GM12892 (cell line): ENCODE measurements at regions not wholly inside any gene's neighbourhood (a gene's known extent, or its start where the extent isn't known, plus 50 kb on each side); places are given as distances from the start of the nearest gene placed in this dataset.

ENCODE experiments used
- POLR2A ChIP-seq: IDR thresholded peaks from 2 replicates; pipeline ENCODE4 v1.6.1; 2011; ENCODE audit warnings: low read depth, low read length, control low read depth
- POLR2AphosphoS5 ChIP-seq: IDR thresholded peaks from 2 replicates; pipeline ENCODE4 v1.6.1; 2011; ENCODE audit warnings: low read depth, low read length, control low read depth
- TAF1 ChIP-seq: IDR thresholded peaks from 2 replicates; pipeline ENCODE4 v1.6.1; 2011; ENCODE audit warnings: low read depth, mild to moderate bottlenecking, control low read depth, low read length, borderline replicate concordance

- TF ChIP-seq TAF1 (no peak), POLR2AphosphoS5 (no peak), POLR2A (no peak)
Observed at GRCh38 chr6:885051-885590, 192.2 kb upstream of the EXOC2 start.
